B cell (primary cell): ENCODE measurements at regions not wholly inside any gene's neighbourhood (a gene's known extent, or its start where the extent isn't known, plus 50 kb on each side); places are given as distances from the start of the nearest gene placed in this dataset.

ENCODE experiments used
- ATAC-seq: fragments of 200-7000 bp; cut with Tn5 transposase; one replicate; pipeline ENCODE4 v1.10.0; 2021; ENCODE audit warnings: low read depth, mild to moderate bottlenecking, moderate number of reproducible peaks, moderate library complexity
- CTCF ChIA-PET: fragments of 350-600 bp; sonication (Branson Sonifier 250); formaldehyde crosslinking; loops from one replicate; lab custom pipeline; 2021; ENCODE audit warnings: antibody characterized with exemption, inconsistent platforms; lab: Charles Lee
- POLR2A ChIA-PET: fragments of 350-600 bp; sonication (Branson Sonifier 250); formaldehyde crosslinking; loops from one replicate; lab custom pipeline; 2021; ENCODE audit warnings: antibody characterized with exemption; lab: Charles Lee
- DNase-seq: peaks from one replicate; pipeline ENCODE4 v3.0.0; 2013
- H2AFZ ChIP-seq: 2 replicates; pipeline ENCODE4 v1.6.1; 2012; ENCODE audit warnings: mild to moderate bottlenecking, low read depth, low read length; ENCODE audit not compliant: insufficient read depth, poor library complexity, severe bottlenecking
- H3K27ac ChIP-seq, 2 donors: 1 replicate in 1 of 2; 2 replicates in 1 of 2; pipeline ENCODE4 v1.5.1; 2012 to 2013; ENCODE audit warnings: low read length in 2 of 2, mild to moderate bottlenecking in 2 of 2, moderate library complexity in 1 of 2
- H3K27me3 ChIP-seq, 4 experiments: fragments of 200-600 bp in 1 of 4; sonication (generic) in 1 of 4; replicated peaks in 1 of 4; 1 replicate in 2 of 4; 2 replicates in 2 of 4; pipeline versions ENCODE4 v1.6.1 to v1.7.0; 2013 to 2016; ENCODE audit warnings: low read length in 3 of 4, mild to moderate bottlenecking in 2 of 4, mixed read lengths in 1 of 4, moderate library complexity in 1 of 4; ENCODE audit not compliant: insufficient read depth in 4 of 4, control insufficient read depth in 3 of 4; ENCODE audit errors: control extremely low read depth in 1 of 4
- H3K36me3 ChIP-seq, 2 experiments: replicated peaks in 1 of 2; 1 replicate in 1 of 2; 2 replicates in 1 of 2; pipeline versions ENCODE4 v1.6.1 to v1.7.1; 2013; ENCODE audit warnings: low read length in 1 of 2; ENCODE audit not compliant: insufficient read depth in 2 of 2, control insufficient read depth in 1 of 2; ENCODE audit errors: control extremely low read depth in 1 of 2, extremely low read depth in 1 of 2
- H3K4me1 ChIP-seq, 2 donors: fragments of 200-600 bp in 1 of 2; sonication (generic) in 1 of 2; 1 replicate in 1 of 2; 2 replicates in 1 of 2; pipeline versions ENCODE4 v1.5.1 to v1.6.1; 2013 to 2017; ENCODE audit warnings: low read length in 2 of 2; ENCODE audit not compliant: control insufficient read depth in 2 of 2, insufficient read depth in 2 of 2
- H3K4me2 ChIP-seq: replicated peaks from 2 replicates; pipeline ENCODE3; 2012; ENCODE audit warnings: mild to moderate bottlenecking, low read depth, low read length; ENCODE audit not compliant: poor library complexity, severe bottlenecking
- H3K4me3 ChIP-seq, 5 experiments: fragments of 200-600 bp in 1 of 5; sonication (generic) in 1 of 5; 1 replicate in 3 of 5; 2 replicates in 2 of 5; pipeline versions ENCODE4 v1.5.1 to v1.7.0; 2011 to 2016; ENCODE audit warnings: low read length in 4 of 5, mild to moderate bottlenecking in 4 of 5, low read depth in 2 of 5, control low read depth in 1 of 5, moderate library complexity in 1 of 5; ENCODE audit not compliant: insufficient read depth in 1 of 5; ENCODE audit errors: control extremely low read depth in 1 of 5, extremely low read depth in 1 of 5
- H3K79me2 ChIP-seq: fragments of 200-600 bp; sonication (generic); one replicate; pipeline ENCODE4 v1.6.0; 2016; ENCODE audit warnings: low read length; ENCODE audit not compliant: control insufficient read depth, insufficient read depth
- H3K9ac ChIP-seq: fragments of 200-600 bp; sonication (generic); 2 replicates; pipeline ENCODE4 v1.6.1; 2017; ENCODE audit warnings: mild to moderate bottlenecking, low read length, moderate library complexity
- H3K9me3 ChIP-seq, 3 donors: one replicate each; pipeline versions ENCODE4 v1.6.1 to v1.7.1; 2013; ENCODE audit warnings: low read length in 2 of 3; ENCODE audit not compliant: control insufficient read depth in 2 of 3, insufficient read depth in 1 of 3; ENCODE audit errors: control extremely low read depth in 1 of 3
- H4K20me1 ChIP-seq: 2 replicates; pipeline ENCODE4 v1.6.0; 2012; ENCODE audit warnings: mild to moderate bottlenecking, low read length; ENCODE audit not compliant: insufficient read depth, control insufficient read depth, poor library complexity, severe bottlenecking
- H3K27ac Mint-ChIP-seq: one replicate; pipeline ENCODE4 v1.8.0; 2021; ENCODE audit warnings: mixed read lengths
- H3K27me3 Mint-ChIP-seq: one replicate; pipeline ENCODE4 v1.8.0; 2021; ENCODE audit warnings: mixed read lengths
- H3K4me1 Mint-ChIP-seq: one replicate; pipeline ENCODE4 v1.8.0; 2021; ENCODE audit warnings: mixed read lengths
- H3K4me3 Mint-ChIP-seq: one replicate; pipeline ENCODE4 v1.8.0; 2021; ENCODE audit warnings: mixed read lengths
- H3K9me3 Mint-ChIP-seq: one replicate; pipeline ENCODE4 v1.8.0; 2022; ENCODE audit warnings: mixed read lengths; ENCODE audit not compliant: insufficient read depth
- CTCF ChIP-seq: fragments of 200-600 bp; IDR thresholded peaks from one replicate; pipeline ENCODE4 v1.8.0; 2022; ENCODE audit warnings: antibody characterized with exemption, mild to moderate bottlenecking
- EZH2 ChIP-seq: IDR thresholded peaks from 2 replicates; pipeline ENCODE4 v1.6.1; 2012; ENCODE audit warnings: borderline replicate concordance, low read depth, mild to moderate bottlenecking, moderate library complexity, low read length; ENCODE audit not compliant: insufficient read depth, poor library complexity, severe bottlenecking
- WGBS: methylation state at CpG from one replicate; pipeline ENCODE4 v1.1.5; 2013; ENCODE audit warnings: missing lambda C conversion rate; ENCODE audit not compliant: insufficient coverage; 5-methylcytosine and 5-hydroxymethylcytosine counted together
- intact Hi-C: fragments of 100-400 bp; cut with micrococcal nuclease; formaldehyde crosslinking; loops from one replicate; pipeline ENCODE4 v1.10.0; 2022

GRCh38 chr2:220999356-220999755, 572.7 kb downstream of the EPHA4 start:
- DNase-seq (no peak), ATAC-seq (no peak)
- H3K27me3 ChIP-seq, result no peaks in the 10 kb centered on the region
- H3K4me1 ChIP-seq, result no peaks in the 10 kb centered on the region
- Mint-ChIP-seq H3K9me3 (no peaks in the 10 kb centered on the region), H3K27ac (no peak overlapping the region), H3K4me1 (no peaks in the 10 kb centered on the region), H3K4me3 (no peak overlapping the region), H3K27me3 (peaks cover 7% of the 10 kb centered on the region)
- intact Hi-C loops, result no loop called here
- ChIA-PET CTCF (no interaction called here), POLR2A (no interaction called here)
- no peaks in the 10 kb centered on the region for H4K20me1 ChIP-seq
- H3K9ac ChIP-seq, result no peak overlapping the region
- no peak overlapping the region for H3K4me2 ChIP-seq
- no CpG with 5 or more reads among the region's 2 CpGs for WGBS
- no peaks in the 10 kb centered on the region for H3K79me2 ChIP-seq
- H2AFZ ChIP-seq, result no peak overlapping the region
- H3K9me3 ChIP-seq, result no peaks in the 10 kb centered on the region
- H3K27ac ChIP-seq, result no peak overlapping the region
- TF ChIP-seq CTCF (no peak), EZH2 (no peak)
- no peak overlapping the region for H3K4me3 ChIP-seq
- H3K36me3 ChIP-seq, result no peaks in the 10 kb centered on the region

DNA sequence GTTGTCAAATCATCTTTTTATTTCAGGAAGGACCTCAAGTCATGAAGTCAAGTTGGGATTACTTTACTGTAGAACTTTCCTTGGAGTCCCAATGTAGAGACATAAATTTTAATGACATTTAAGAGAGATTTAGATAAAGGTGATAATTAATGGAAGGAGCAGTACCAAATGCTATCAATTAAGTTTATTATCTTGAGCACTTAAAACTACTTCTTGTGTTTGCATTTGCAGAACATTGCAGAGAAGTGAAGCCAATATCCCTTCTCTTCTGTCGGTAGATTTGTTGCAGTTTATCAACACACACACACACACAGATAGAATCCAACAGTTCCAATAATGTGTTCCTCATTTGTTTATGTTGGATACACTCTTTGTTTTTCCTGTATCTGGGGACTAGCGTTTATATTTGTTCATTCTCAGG, 570.7 kb downstream of the EPHA4 start:
- no peaks in the 10 kb centered on the region for H3K4me1 ChIP-seq
- no peaks in the 10 kb centered on the region for H3K79me2 ChIP-seq
- no peaks in the 10 kb centered on the region for H3K36me3 ChIP-seq
- no peaks in the 10 kb centered on the region for H3K27me3 Mint-ChIP-seq
- ATAC-seq (no peak), DNase-seq (no peak)
- H3K9ac ChIP-seq, result no peak overlapping the region
- TF ChIP-seq CTCF (no peak), EZH2 (no peak)
- no peaks in the 10 kb centered on the region for H3K27me3 ChIP-seq
- ChIA-PET POLR2A (no interaction called here), CTCF (no interaction called here)
- no peaks in the 10 kb centered on the region for H4K20me1 ChIP-seq
- no peaks in the 10 kb centered on the region for H3K9me3 Mint-ChIP-seq
- no CpG with 5 or more reads among the region's 2 CpGs for WGBS
- no peak overlapping the region for H3K4me3 ChIP-seq
- no peak overlapping the region for H2AFZ ChIP-seq
- no peaks in the 10 kb centered on the region for H3K9me3 ChIP-seq
- H3K27ac Mint-ChIP-seq, result no peak overlapping the region
- no peak overlapping the region for H3K4me2 ChIP-seq
- no peak overlapping the region for H3K4me3 Mint-ChIP-seq
- H3K4me1 Mint-ChIP-seq, result no peaks in the 10 kb centered on the region
- H3K27ac ChIP-seq, result no peak overlapping the region
- intact Hi-C loops, result no loop called here
